HepG2 (cell line): ENCODE measurements at regions not wholly inside any gene's neighbourhood (a gene's known extent, or its start where the extent isn't known, plus 50 kb on each side); places are given as distances from the start of the nearest gene placed in this dataset.

Experiments
- AKAP8 ChIP-seq: sonication (generic); formaldehyde crosslinking; IDR thresholded peaks from 2 replicates; pipeline ENCODE4 v1.5.1; 2020; ENCODE audit warnings: mild to moderate bottlenecking, missing genetic modification reagents
- JUNB ChIP-seq: sonication (generic); formaldehyde crosslinking; IDR thresholded peaks from 2 replicates; pipeline ENCODE4 v1.8.0; 2022; ENCODE audit warnings: missing genetic modification reagents, mild to moderate bottlenecking, borderline replicate concordance
- NFE2L2 ChIP-seq: fragments of 150-350 bp; IDR thresholded peaks from 2 replicates; pipeline ENCODE4 v1.6.1; 2014; ENCODE audit warnings: low read length
- SNAI1 ChIP-seq: sonication (generic); formaldehyde crosslinking; IDR thresholded peaks from 2 replicates; pipeline ENCODE4 v1.5.0; 2020; ENCODE audit warnings: mild to moderate bottlenecking, missing genetic modification reagents, borderline replicate concordance
- ZNF207 ChIP-seq: fragments of 450-650 bp; IDR thresholded peaks from 2 replicates; pipeline ENCODE4 v1.6.1; 2016; ENCODE audit warnings: antibody characterized with exemption, borderline replicate concordance
- ZNF720 ChIP-seq: sonication (generic); formaldehyde crosslinking; IDR thresholded peaks from 2 replicates; pipeline ENCODE4 v1.4.0; 2020; ENCODE audit warnings: missing genetic modification reagents
- TF ChIP-seq, protein P1 (sequence below): sonication (generic); formaldehyde crosslinking; IDR thresholded peaks from 2 replicates; pipeline ENCODE4 v1.4.0; 2020; ENCODE audit warnings: missing genetic modification reagents

DNA sequence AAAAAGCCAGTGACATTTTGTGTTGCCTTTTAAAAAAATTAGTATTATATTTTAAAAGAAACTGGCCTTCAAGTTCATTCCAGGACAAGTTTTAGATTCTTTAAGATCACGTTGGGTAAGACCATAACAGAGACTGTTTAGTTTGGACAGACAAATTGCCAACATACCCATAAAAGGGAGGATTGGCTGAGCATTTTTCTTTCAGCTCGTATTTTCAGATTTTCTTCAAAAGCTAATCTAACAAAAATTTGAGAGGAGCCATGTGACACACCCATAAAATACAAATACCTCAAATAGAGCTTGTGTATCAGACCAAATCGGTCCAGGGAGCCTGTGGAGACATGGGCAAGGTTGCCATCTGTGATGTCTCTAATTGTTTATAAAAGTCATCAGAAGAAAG, 74.6 kb upstream of the C1QTNF7 start:
- TF ChIP-seq JUNB (CRISPR knock-in tag) (no peak), AKAP8 (CRISPR knock-in tag) (no peak), NFE2L2 (no peak), ZNF720 (CRISPR knock-in tag) (no peak), ZNF207 (no peak), SNAI1 (no peak)
- TF ChIP-seq, protein P1, sequence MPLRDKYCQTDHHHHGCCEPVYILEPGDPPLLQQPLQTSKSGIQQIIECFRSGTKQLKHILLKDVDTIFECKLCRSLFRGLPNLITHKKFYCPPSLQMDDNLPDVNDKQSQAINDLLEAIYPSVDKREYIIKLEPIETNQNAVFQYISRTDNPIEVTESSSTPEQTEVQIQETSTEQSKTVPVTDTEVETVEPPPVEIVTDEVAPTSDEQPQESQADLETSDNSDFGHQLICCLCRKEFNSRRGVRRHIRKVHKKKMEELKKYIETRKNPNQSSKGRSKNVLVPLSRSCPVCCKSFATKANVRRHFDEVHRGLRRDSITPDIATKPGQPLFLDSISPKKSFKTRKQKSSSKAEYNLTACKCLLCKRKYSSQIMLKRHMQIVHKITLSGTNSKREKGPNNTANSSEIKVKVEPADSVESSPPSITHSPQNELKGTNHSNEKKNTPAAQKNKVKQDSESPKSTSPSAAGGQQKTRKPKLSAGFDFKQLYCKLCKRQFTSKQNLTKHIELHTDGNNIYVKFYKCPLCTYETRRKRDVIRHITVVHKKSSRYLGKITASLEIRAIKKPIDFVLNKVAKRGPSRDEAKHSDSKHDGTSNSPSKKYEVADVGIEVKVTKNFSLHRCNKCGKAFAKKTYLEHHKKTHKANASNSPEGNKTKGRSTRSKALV, result no peak
